ENCODE measurements at regions not wholly inside any gene's neighbourhood (a gene's known extent, or its start where the extent isn't known, plus 50 kb on each side); places are given as distances from the start of the nearest gene placed in this dataset.

DNA sequence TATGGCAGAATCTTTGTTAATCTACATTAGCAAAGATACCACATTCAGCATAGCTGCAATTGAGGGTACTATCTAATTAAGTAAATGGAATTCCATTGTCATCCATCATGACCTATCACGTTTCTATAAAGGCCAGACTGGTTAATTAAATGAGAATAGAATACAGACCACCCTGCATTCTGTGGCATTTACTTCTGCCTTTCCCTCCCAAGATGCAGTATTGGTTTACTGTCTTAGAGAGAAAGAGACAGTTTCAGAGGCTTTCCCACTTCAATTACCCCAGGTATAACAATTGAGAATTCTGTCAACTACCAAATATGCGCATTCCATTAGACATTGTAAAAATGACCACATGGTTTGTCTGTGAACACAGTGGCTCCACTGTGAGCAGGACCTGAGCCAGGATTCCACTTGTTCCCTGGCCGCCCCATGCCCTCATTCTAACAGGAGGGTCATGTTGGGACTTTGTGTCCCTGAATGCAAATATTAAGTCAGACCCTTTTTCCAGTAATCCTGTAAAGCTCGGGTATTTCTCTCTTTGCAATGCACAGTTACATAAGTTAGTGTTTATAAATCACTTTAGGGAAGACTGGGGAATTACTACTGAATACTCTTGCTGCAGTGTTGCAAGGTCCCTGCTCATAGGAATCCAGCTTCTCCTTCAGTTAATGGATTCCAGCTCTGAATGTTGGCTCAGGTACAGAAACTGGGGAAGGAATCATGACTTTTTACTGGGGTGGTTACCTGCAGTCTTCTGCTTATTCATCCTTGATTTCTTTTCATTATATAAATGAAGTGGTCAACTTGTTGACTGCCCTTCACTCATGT, 261.0 kb downstream of the PDGFC start:
- no peak for DNase-seq

DNA sequence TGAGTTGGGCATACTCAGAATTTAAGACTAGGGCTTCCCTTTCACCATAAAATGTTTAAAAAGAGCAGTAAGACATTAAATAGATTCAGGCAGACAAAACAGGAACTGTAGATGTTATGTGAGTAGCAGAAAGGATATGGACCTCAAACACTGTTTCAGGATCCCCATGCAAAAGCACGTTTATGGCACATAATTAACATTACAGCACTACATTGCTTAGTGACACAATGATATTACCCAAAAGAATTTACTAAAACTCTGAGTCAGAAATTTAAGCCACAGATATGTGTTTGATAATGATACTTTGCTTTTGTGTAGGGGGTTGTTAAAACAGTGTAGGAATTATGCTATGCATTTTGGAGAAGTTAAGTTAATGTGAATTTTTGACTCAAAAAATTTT, 266.3 kb downstream of the PDGFC start:
- DNase-seq, result no peak

DNA sequence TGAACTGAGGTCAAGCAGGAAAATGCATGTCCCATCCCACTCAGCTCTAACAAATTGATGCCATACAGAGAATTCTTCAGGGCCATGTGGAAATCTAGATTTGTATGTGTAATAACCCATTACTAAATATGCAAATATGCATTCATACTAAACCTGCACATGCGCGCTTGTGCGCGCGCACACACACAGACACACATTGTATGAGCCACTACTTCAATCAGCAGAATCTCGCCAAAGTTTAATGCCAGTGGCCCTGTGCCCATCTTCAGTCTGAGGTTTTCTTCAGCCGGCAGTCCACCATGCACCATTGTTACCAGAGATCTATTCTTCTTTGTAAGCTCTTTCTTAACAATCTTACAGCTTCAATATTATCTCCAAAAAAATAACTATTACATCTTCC, 276.4 kb downstream of the PDGFC start:
- DNase-seq, result no peak

DNA sequence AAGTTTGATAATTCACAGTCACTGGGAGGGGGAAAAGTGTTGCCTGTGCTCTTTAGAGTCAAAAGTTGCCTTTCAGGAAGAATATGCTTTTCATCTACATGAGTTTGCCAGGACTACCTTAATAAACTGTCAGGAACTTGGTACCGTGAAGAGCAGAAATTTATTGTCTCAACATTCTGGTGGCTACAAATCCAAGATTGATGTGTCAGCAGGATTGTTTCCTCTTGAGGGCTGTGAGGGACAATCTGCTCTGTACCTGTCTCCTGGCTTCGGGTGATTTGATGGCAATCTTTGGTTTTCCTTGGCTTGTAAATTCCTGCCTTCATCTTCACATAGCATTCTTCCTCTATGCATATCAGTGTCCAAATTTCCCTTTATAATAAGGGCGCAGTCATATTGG, 277.2 kb downstream of the PDGFC start:
- DNase-seq, result no peak

DNA sequence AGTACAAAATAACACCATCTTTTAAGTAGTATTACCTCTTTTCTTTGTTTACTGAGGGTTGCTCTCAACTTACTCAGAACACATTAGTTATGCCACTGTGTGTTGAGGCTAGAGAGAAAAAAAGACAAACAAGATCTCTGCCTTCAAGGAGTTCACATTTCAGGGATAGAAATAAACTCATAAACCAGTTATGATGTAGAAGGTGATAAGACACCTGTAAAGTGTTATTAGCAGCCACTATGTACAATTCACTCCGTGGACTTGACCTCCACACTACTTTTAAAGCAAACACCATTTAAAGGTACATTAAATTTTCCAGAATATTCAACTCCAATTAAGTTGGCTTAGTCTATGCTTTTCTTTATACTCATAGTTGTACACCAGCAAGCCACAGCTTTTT, 278.0 kb downstream of the PDGFC start:
- no peak for DNase-seq

DNA sequence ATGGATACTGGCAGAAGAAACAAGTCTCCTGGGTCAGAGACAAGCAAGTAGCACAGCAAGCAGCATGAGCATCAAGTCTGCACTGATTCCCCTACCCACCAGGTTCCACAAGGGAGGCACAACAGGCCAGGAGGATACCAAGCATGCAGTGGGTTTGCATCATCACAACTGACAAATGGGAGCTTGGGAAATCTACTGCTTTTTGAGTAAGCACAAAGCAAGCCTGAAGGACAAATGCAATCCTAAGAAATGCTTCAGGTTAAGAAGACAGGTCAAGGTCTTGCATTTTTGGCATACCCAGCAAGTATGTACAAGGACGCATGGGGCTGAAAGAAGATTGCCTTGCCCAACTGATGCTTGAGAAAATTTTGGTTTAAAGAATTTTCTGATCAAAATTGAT, 279.6 kb downstream of the PDGFC start:
- DNase-seq, result no peak

DNA sequence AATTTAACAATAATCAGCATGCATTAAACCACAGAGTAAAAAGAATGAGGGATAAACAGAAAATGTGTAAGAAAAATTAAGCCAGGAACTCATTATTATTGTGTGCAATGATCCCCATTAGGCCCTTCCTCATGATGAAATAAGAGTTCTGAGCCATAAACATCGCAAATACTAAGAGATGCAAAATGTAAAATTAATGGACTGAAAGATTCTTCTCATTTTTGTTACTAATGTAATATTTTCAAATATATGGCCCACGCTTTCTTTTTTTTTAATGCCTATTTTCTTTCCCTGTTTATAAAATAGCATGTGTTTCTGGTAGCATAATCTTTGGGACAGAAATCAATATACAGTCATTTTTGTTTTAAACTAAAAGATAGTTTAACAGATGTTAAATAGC, 281.0 kb downstream of the PDGFC start:
- DNase-seq, result no peak

DNA sequence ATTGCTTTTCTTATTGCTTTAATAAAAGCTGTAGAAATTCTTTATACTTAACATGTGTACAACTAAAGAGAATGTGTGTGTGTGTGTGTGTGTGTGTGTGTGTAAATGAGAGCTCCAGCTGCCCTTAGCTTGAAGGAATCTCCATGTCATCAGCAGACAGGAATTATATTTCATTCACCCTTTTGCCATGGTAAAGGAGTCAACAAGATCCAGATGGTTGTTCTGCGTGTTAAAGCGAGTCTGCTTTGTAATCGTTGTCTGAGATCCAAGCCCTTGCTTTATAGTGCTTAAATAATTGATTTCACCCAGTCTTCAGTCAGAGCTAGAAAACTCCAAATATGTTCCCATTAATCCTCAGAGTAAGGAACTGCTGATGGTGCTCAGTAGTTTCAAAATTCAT, 285.5 kb downstream of the PDGFC start:
- DNase-seq, result no peak

DNA sequence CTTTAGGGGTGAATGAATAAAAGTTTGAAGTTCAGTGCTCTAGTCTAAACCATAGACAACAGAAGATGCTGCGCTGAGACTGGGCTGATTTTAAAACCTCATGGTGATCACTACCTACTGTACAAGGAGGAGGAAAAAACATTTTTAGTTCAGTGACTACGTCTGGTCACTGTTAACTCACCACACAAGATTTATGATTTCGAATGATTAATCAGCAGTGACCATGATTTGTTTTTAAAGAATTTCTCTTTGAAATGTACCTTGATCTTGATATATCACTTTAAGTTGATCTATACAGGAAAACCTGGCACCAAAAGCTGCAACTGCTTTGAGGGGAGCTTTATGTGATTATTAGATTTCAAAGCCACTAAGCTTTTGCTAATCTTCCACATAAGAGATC, 286.3 kb downstream of the PDGFC start:
- DNase-seq, result no peak

DNA sequence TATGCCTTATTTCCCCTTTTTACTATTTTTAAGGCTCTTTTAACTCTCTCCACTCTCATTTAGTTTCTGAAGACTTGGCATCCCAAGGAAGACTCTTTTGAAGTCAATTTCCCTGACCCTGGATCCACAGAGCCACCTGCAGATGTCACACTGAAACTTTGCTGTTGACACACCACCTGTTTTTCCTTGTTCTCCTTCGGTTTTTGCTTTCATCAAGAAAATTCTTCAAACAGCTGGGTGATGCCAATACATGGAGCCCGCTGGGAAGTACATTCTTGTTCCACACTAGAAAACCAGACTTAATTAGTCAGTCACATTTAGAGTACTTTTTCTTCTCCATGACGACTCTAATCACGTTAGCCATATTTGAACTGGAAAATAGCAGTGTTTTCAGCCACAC, 293.9 kb downstream of the PDGFC start:
- DNase-seq, result no peak

DNA sequence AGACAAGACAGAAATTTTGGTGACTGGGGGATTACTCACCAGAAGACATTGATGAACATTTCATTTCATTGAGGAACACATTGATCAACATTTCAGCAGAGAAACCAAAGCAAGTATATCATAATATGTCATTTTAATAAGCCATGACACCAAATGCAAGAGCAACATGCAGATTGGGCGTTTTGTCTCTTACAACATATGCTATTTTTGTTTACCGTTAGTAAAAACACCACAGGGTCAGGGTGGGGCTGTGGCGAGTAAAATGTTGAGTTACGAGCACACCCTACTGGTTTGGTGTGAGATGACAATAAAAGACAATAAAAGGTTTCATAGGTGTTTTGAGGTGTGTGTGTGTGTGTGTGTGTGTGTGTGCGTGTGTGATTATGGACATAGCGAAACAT, 294.5 kb downstream of the PDGFC start:
- no peak for DNase-seq

DNA sequence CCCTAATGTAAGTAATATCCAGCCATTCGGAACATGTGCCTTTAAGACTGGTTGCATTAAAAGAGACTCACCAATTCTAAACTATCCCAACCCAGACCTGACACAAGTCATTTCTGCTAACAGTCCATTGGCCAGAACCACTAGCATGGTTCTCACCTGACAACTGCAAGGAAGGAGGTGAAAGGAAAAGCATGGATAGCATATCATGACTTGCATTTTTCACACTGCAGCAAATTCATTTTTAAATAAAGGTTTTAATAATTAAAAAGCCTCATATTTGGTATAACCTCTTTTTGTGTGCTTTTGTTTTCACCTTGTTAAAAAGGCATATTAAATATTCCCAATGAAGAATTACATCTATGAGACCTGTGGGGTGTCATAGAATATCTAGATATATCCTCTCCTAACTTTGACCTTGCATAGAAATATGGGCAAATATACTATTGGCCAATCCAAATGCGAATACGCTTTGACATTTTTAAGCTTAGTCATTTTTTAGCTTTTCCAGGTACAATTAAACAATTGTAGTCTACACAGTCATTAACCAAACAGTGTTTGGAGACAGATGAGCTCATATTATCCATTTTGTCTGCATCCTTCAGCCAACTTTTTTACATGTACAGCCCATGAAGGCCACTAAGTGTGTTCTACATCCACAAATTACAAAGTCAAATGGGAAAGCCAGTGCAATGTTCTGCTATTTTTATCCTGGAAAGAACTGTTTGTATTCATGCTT, 295.3 kb downstream of the PDGFC start:
- DNase-seq, result no peak

DNA sequence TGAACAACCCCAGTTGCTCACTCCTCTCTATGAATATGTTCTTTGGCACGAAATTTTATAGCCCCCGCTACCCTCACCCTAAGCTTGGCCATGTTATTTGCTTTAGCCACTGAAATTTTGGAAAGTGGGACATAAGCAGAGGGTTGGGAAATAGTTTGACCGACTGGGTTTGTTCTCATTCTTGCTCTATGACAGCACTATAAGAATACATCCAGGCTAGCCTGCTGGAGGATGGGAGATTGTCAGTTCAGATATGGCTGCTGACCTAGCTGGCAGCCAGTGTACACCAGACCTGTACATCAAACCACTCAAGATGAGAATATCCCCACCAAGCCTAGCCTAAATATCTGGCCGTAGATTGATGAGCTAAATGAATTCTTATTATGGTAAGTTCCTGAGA, 298.1 kb downstream of the PDGFC start:
- DNase-seq, result no peak

DNA sequence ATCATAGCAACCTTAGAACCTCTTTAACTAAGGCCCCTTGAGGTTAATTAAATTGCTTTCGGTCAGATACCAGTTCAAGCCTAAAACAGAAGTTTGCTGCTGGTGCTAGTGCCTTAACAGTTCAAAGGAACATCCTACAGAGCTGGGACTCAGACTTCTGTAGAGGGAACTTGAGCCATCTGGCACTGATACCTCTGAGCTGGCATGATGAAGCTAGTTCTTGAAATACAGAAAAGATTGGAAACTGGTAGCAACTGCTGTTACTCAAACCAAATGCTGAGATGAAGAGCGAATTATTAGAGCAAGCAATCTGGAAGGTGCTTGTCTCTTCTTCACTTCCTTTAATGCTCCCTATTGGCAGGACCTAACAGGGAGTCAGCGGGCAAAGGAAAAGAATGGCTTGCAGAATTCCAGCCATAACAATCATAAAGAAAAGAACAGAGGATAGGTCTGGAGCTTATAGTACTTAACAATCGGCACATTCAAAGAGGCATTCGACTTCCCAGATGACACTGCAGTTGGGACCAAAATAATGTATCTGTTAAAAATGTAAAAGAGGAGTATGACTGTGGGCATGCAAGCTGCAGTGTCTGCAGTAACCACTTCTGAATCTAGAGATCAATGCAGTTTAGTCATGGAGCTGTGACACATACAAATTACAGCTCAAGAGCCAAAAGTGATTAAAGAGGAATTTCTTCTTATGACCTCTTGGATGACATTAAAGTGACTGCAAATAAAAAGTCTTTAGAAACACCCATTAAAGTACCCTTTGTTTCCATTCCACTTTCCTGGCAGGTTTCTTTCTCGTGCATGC, 298.9 kb downstream of the PDGFC start:
- DNase-seq, result no peak

DNA sequence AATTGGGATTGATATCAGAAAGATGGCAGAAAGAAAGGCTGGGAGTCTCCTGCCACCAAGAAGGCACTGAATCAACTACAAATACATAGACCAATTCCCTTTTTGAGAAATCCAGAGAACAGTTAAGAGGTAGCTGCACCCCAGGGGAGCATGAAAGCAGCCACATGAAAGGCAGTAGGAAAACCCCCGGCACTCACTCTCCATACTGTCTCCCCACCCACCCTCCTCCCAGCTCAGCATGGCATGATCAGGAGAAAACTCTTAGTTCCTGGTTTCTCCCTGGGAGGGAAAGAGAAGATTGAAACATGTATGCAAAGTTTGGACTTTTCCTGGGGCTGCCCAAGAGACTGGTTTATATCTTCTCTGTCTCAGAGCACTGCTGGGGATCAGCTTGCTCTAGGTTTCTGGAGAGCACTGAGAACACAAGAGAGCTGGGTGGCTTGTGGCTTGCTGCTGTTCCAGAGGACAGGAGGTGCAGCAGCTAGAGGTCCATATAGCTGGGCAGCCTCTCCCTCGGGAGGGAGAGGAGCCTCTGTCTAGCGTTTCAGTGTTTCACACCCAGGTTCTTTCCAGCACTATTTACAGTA, 305.7 kb downstream of the PDGFC start:
- no peak for DNase-seq

DNA sequence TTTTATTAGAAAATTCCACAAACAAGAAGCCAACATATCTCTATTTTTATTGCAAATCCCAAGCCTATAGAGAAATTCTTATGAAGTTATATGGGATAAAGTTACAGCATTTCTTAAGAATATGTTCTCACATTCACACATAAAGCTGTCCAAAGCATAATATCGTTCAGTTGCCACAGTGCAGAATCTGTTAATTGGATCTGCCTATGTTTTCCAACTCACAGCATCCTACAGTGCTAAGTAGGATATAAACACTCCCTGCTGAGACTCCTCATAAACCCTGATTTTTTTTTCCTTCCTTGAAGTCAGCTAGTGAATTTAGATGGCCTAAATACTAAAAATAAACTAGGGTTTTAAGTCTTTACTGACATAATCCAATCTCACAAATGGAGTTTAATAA, 307.9 kb downstream of the PDGFC start:
- no peak for DNase-seq

DNA sequence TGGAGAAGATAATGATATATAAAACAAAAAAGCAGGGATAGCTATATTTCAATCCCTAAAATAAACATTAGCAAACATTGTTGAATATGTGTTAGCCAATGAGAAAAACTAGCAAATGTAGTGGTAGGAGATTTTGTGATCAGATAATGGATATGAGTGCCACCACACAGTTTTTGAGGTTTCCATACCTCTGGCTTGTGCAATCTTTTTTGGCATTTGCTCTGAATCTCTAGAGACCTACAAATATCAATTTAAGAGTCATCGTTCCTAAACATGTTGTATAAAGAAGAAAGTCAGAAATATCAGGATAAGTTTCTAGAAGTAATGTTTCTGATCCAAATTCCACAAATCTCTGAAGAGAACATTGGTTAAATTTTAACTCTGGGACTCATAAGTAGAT, 308.7 kb downstream of the PDGFC start:
- DNase-seq, result no peak

DNA sequence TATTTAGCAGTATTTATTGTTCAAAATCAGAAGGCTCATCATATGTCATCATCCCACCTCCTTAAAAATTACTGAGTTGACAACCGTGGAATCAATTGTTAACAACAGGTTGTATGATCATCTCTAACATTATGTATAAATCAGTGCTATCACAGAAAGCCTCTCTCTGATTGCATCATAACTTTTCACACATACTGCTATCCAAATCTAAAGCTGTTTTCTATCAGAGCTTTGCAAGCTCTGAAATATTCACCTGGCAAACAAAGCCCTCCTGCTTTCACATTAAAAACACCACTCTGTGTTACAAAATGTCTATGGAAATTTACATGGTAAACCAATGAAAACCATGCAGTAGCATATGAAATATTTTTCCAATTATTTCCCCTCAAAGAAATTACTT, 310.0 kb downstream of the PDGFC start:
- DNase-seq, result no peak

DNA sequence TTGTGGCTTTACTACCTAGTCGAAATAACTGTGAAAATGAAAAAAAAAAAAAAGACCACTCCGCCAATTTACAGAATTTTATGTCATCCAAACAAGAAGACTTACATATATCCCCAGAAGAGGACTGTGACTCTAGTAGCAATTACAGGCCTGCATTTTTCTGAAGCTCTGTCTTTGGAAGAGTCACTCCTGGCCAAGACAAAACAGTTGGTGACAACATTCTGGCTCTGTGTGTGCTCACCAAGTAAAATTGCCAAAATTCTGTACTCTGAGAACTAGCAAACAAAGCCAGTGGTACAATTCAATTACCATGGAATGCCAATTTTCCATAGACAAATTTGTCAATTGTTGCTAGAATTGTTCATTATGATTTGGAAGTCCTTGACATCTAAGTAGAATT, 311.1 kb downstream of the PDGFC start:
- DNase-seq, result no peak

DNA sequence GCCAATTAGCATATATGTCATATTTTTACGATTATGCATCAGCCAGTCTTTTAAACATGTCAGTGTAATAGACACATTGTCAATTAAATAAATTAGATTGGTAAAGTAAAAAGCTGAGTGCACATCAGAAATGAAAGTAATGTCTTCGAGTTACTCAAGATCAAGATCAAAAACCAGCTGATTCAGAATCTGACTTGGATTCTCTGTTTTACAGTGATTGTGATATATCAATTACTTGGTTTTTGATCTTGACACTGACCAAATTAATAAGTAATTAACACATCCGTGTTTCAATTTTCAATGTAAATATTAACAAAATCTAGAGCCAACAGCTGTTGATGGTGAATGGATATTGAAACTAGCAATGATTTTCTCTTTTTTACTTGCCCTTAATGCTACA, 311.6 kb downstream of the PDGFC start:
- DNase-seq, result no peak

DNA sequence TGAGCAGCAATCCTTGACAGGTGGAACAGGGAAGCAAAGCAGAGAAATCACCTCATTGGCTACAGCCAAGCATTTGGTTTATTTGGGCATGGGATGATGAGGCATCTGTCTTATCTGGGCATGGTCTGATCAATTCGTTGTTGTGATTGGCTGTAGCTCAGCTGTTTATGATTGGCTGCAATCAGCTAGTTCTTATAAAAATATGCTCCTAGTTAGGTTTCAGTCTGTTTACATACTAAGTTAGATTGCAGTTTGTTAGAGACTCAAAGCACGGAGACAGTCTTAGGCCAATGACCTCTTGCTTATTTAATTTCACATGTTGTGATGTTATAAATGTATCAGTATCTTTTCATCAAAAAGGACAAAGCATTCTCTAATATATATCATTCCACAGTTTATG, 312.0 kb downstream of the PDGFC start:
- DNase-seq, result no peak

DNA sequence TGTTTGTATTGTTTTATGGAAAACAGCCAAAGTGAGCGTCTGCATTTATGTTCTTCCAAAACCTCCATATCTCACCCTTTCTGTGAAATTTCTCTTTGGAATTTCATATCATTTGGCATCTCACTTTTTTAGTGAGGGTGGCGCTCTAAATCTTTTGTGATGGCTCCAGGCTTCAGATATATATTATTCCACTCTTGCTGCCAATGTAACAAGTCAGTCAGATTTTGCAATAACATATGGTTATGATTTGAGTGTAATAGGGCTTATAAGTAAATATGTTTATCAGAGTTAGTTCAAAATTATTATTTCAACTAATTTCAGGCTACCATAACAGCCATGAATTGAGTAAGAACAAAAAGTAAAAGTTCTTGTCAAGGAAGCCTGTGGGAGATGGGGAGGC, 314.7 kb downstream of the PDGFC start:
- no peak for DNase-seq

DNA sequence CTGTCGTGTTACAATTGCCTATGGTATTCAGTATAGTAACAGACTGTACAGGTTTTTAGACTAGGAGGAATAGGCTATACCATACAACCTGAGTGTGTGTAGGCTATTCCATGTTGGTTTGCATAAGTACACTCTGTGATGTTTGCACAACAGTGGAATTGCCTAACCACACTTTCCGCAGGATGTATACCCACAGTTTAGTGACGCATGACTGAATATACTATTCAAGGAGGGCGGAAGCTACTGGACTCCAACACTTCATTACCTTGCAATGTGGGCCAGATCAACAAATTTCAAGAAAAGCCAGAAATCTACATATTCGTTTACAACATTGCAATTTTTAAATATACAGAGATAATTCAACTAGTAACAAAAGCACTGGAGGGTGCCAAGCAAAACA, 317.2 kb downstream of the PDGFC start:
- DNase-seq, result no peak

Data from activated gamma-delta T cell (primary cell).